CD4-positive, alpha-beta T cell (primary cell): ENCODE measurements at regions not wholly inside any gene's neighbourhood (a gene's known extent, or its start where the extent isn't known, plus 50 kb on each side); places are given as distances from the start of the nearest gene placed in this dataset.
"Not testable (repeated sequence)": the region's sequence is repeated elsewhere in the genome, so short reads cannot be mapped to it uniquely, and the experiment has no call there.

ENCODE experiments used
- ATAC-seq: fragments of 200-7000 bp; cut with Tn5 transposase; one replicate; pipeline ENCODE4 v1.10.0; 2022; ENCODE audit warnings: mild to moderate bottlenecking; ENCODE audit not compliant: poor library complexity
- CTCF ChIA-PET: fragments of 350-600 bp; sonication (Branson Sonifier 250); formaldehyde crosslinking; loops from one replicate; lab custom pipeline; 2021; ENCODE audit warnings: antibody characterized with exemption, inconsistent platforms; lab: Charles Lee
- POLR2A ChIA-PET: fragments of 350-600 bp; sonication (Branson Sonifier 250); formaldehyde crosslinking; loops from one replicate; lab custom pipeline; 2021; ENCODE audit warnings: antibody characterized with exemption, inconsistent platforms; lab: Charles Lee
- DNase-seq, 14 experiments: peaks; one replicate each; pipeline ENCODE4 v3.0.0-alpha.2; 2013 to 2020; ENCODE audit warnings: mixed read lengths in 2 of 14
- H3K27ac ChIP-seq, 2 donors: one replicate each; pipeline versions ENCODE4 v1.5.1 to v1.7.0; 2013; ENCODE audit warnings: low read length in 2 of 2, low read depth in 1 of 2, mild to moderate bottlenecking in 1 of 2
- H3K27me3 ChIP-seq, 2 experiments: 1 replicate in 1 of 2; 2 replicates in 1 of 2; pipeline versions ENCODE4 v1.6.1 to v1.7.0; 2013; ENCODE audit warnings: low read length in 2 of 2, control low read depth in 1 of 2, mild to moderate bottlenecking in 1 of 2, moderate library complexity in 1 of 2; ENCODE audit not compliant: insufficient read depth in 2 of 2, control insufficient read depth in 1 of 2
- H3K36me3 ChIP-seq: one replicate; pipeline ENCODE4 v1.6.1; 2013; ENCODE audit warnings: low read length, control low read depth; ENCODE audit not compliant: insufficient read depth
- H3K4me1 ChIP-seq: one replicate; pipeline ENCODE4 v1.6.1; 2013; ENCODE audit warnings: low read length, control low read depth; ENCODE audit not compliant: insufficient read depth
- H3K4me3 ChIP-seq: one replicate; pipeline ENCODE4 v1.5.1; 2013; ENCODE audit warnings: mild to moderate bottlenecking, low read length, moderate library complexity
- H3K9me3 ChIP-seq, 2 experiments: 1 replicate in 1 of 2; 2 replicates in 1 of 2; pipeline versions ENCODE4 v1.6.1 to v1.7.0; 2013; ENCODE audit warnings: low read length in 2 of 2, mild to moderate bottlenecking in 2 of 2, control low read depth in 1 of 2, moderate library complexity in 1 of 2; ENCODE audit not compliant: control insufficient read depth in 1 of 2, insufficient read depth in 1 of 2
- H3K27ac Mint-ChIP-seq: one replicate; pipeline ENCODE4 v1.8.0; 2020; ENCODE audit warnings: mixed read lengths
- H3K27me3 Mint-ChIP-seq: one replicate; pipeline ENCODE4 v1.8.0; 2021; ENCODE audit warnings: mixed read lengths
- H3K36me3 Mint-ChIP-seq: one replicate; pipeline ENCODE4 v1.8.0; 2021; ENCODE audit warnings: low read depth, mixed read lengths
- H3K4me1 Mint-ChIP-seq: one replicate; pipeline ENCODE4 v1.8.0; 2021; ENCODE audit warnings: low read depth, mixed read lengths
- H3K4me3 Mint-ChIP-seq: one replicate; pipeline ENCODE4 v1.8.0; 2020; ENCODE audit warnings: mild to moderate bottlenecking, mixed read lengths
- H3K9me3 Mint-ChIP-seq: one replicate; pipeline ENCODE4 v1.8.0; 2020; ENCODE audit warnings: mixed read lengths
- intact Hi-C, 2 experiments: fragments of 100-400 bp; cut with DNase I in 1 of 2; cut with micrococcal nuclease in 1 of 2; formaldehyde crosslinking; loops; one replicate each; pipeline versions ENCODE4 v1.15.1 to v1.9.0; 2023 to 2025; cut with DNase I, micrococcal nuclease
- TF ChIP-seq, protein P1 (sequence below): fragments of 200-600 bp; IDR thresholded peaks from one replicate; pipeline ENCODE4 v1.8.0; 2022; ENCODE audit warnings: antibody characterized with exemption, mild to moderate bottlenecking

DNA sequence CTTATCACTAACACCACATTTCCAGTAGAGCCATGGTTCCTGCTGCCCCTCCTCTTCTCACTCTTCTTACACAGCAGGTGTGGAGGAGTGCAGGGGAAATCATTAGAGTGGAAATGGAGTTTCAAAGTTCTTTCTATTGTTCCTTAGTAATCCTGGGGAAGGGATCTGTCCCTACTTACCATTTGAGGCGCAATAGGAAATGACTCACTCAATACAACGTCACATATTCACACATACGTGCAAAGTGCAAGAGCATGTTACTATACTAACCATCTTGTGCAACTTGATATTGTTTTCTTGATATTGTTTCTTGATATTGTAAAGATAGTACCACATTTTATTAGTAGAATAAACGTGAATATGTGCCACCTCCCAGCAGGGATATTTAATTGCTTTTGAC, 1010.2 kb downstream of the DNAJB9 start:
- ChIA-PET POLR2A (no interaction called here), CTCF (no interaction called here)
- no peak overlapping the region for H3K27ac Mint-ChIP-seq
- H3K4me3 Mint-ChIP-seq, result no peak overlapping the region
- H3K27ac ChIP-seq, result no peak overlapping the region
- H3K27me3 Mint-ChIP-seq, result no peaks in the 10 kb centered on the region
- H3K36me3 Mint-ChIP-seq, result no peaks in the 10 kb centered on the region
- H3K36me3 ChIP-seq, result no peaks in the 10 kb centered on the region
- DNase-seq, result no peak
- no peaks in the 10 kb centered on the region for H3K4me1 Mint-ChIP-seq
- H3K9me3 Mint-ChIP-seq, result peaks cover 2% of the 10 kb centered on the region
- H3K4me1 ChIP-seq, result no peaks in the 10 kb centered on the region
- intact Hi-C loops, result no loop called here
- TF ChIP-seq, protein P1, sequence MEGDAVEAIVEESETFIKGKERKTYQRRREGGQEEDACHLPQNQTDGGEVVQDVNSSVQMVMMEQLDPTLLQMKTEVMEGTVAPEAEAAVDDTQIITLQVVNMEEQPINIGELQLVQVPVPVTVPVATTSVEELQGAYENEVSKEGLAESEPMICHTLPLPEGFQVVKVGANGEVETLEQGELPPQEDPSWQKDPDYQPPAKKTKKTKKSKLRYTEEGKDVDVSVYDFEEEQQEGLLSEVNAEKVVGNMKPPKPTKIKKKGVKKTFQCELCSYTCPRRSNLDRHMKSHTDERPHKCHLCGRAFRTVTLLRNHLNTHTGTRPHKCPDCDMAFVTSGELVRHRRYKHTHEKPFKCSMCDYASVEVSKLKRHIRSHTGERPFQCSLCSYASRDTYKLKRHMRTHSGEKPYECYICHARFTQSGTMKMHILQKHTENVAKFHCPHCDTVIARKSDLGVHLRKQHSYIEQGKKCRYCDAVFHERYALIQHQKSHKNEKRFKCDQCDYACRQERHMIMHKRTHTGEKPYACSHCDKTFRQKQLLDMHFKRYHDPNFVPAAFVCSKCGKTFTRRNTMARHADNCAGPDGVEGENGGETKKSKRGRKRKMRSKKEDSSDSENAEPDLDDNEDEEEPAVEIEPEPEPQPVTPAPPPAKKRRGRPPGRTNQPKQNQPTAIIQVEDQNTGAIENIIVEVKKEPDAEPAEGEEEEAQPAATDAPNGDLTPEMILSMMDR, result no peak
- no peaks in the 10 kb centered on the region for H3K27me3 ChIP-seq
- no peak overlapping the region for H3K4me3 ChIP-seq
- H3K9me3 ChIP-seq, result peaks cover 0 to 7% of the 10 kb centered on the region in 2 experiments
- no peak for ATAC-seq

DNA sequence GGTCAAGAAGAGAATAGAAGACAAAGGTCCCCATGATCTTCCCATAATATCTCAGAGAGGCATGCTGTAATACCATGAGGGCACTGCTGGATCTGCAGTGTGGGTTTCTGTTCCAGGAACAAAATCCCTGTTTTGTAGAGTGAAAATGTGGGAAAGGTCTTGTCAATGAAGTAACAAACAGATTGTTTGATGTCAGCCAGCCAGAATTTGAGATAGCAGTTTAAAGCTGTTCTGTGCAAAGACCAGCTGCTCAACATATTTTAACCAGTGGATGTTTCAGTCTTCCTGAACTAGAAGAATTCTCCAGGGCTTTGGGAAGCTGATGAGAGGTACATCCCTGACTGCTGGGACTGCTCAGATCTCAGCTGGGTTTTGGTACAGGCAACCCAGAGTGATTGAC, 1012.5 kb downstream of the DNAJB9 start:
- Mint-ChIP-seq H3K4me3 (no peak overlapping the region), H3K4me1 (no peaks in the 10 kb centered on the region), H3K36me3 (no peaks in the 10 kb centered on the region), H3K27ac (no peak overlapping the region), H3K27me3 (no peaks in the 10 kb centered on the region), H3K9me3 (peaks cover 6% of the 10 kb centered on the region)
- H3K4me1 ChIP-seq, result no peaks in the 10 kb centered on the region
- intact Hi-C loops, result no loop called here
- H3K4me3 ChIP-seq, result no peak overlapping the region
- H3K27me3 ChIP-seq, result no peaks in the 10 kb centered on the region
- no peaks in the 10 kb centered on the region for H3K36me3 ChIP-seq
- ChIA-PET CTCF (no interaction called here), POLR2A (no interaction called here)
- DNase-seq (no peak), ATAC-seq (no peak)
- TF ChIP-seq, protein P1, result no peak
- H3K27ac ChIP-seq, result no peak overlapping the region
- peaks cover 0 to 7% of the 10 kb centered on the region in 2 experiments for H3K9me3 ChIP-seq

DNA sequence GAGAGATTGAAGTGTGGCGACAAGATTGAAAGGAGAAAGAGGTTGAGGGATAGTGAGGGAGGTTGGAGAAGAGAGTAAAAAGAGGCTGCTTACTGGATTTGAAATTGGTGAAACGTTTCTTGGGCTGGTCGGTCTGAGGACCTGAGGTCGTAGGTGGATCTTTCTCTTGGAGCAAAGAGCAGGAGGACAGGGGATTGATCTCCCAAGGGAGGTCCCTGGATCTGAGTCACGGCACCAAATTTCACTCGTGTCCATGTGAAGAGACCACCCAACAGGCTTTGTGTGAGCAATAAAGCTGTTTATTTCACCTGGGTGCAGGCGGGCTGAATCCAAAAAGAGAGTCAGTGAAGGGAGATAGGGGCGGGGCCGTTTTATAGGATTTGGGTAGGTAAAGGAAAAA, 1027.3 kb downstream of the DNAJB9 start:
- H3K4me3 Mint-ChIP-seq, ATAC-seq, H3K9me3 Mint-ChIP-seq, H3K36me3 ChIP-seq, H3K4me1 Mint-ChIP-seq, CTCF ChIA-PET, H3K9me3 ChIP-seq, H3K36me3 Mint-ChIP-seq, H3K27me3 ChIP-seq, DNase-seq, H3K27ac ChIP-seq, H3K27me3 Mint-ChIP-seq, H3K4me3 ChIP-seq, intact Hi-C loops, H3K4me1 ChIP-seq, POLR2A ChIA-PET, H3K27ac Mint-ChIP-seq: not testable (repeated sequence)

DNA sequence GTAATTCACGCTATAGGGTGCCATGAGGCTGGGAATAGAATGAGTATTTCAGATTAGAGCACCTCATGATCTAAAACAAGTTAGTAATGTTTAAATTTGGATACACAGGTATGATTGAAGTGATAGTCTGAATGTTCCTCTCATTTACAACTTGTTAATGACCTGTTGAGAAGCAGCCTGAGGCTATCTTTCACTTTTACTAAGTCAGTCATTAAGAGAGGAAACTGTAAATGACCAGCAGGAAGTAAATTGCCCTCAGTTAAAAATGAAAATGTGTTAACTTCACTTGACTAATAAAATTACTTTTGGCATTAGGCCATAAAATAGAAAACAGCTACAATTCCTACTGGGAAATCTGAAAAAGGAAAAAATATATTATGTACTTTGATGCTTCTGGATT, 1042.0 kb downstream of the DNAJB9 start:
- POLR2A ChIA-PET, result no interaction called here
- CTCF ChIA-PET, result no interaction called here
- DNase-seq, result no peak
- H3K9me3 ChIP-seq, result peaks cover 0 to 4% of the 10 kb centered on the region in 2 experiments
- intact Hi-C loops, result no loop called here
- ATAC-seq, result no peak
- Mint-ChIP-seq H3K27ac (no peak overlapping the region), H3K4me3 (no peak overlapping the region), H3K9me3 (peaks cover 3% of the 10 kb centered on the region), H3K4me1 (no peaks in the 10 kb centered on the region), H3K36me3 (no peaks in the 10 kb centered on the region), H3K27me3 (no peaks in the 10 kb centered on the region)
- no peaks in the 10 kb centered on the region for H3K4me1 ChIP-seq
- H3K4me3 ChIP-seq, result no peak overlapping the region
- TF ChIP-seq, protein P1, result no peak
- H3K36me3 ChIP-seq, result no peaks in the 10 kb centered on the region
- H3K27ac ChIP-seq, result no peak overlapping the region
- H3K27me3 ChIP-seq, result no peaks in the 10 kb centered on the region
